Renal pelvis (tissue), 1 donor: ENCODE measurements at regions not wholly inside any gene's neighbourhood (a gene's known extent, or its start where the extent isn't known, plus 50 kb on each side); places are given as distances from the start of the nearest gene placed in this dataset.
"Not testable (repeated sequence)": the region's sequence is repeated elsewhere in the genome, so short reads cannot be mapped to it uniquely, and the experiment has no call there.

Experiments used
- DNase-seq: peaks from one replicate; pipeline ENCODE4 v3.0.0-alpha.2; 2013

- no peak for DNase-seq
Measured at GRCh38 chr3:24687671-24688070, 193.0 kb upstream of the THRB start.

GRCh38 chr3:24688446-24689148 lies 193.9 kb upstream of the THRB start:
- no peak for DNase-seq

- no peak for DNase-seq
Measured at GRCh38 chr3:24689353-24689752, 194.7 kb upstream of the THRB start.

GRCh38 chr3:24690777-24691176 lies 196.1 kb upstream of the THRB start:
- DNase-seq, result no peak

DNA sequence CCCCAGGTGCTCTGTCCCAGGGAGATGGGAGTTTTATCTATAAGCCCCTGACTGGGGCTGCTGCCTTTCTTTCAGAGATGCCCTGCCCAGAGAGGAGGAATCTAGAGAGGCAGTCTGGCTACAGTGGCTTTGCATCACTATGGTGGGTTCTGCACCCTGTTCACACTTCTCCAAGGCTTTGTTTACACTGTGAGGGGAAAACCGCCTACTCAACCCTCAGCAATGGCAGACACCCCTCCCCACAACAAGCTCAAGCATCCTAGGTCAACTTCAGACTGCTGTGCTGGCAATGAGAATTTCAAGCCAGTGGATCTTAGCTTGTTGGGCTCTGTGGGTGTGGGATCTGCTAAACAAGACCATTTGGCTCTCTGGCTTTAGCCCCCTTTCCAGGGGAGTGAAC lies 204.4 kb upstream of the THRB start:
- DNase-seq, result not testable (repeated sequence)

GRCh38 chr3:24704496-24704895 lies 209.8 kb upstream of the THRB start:
- no peak for DNase-seq

- no peak for DNase-seq
Measured at GRCh38 chr3:24707936-24708335, 213.3 kb upstream of the THRB start.

- DNase-seq, result no peak
Measured at GRCh38 chr3:24709956-24710355, 215.3 kb upstream of the THRB start.

DNA sequence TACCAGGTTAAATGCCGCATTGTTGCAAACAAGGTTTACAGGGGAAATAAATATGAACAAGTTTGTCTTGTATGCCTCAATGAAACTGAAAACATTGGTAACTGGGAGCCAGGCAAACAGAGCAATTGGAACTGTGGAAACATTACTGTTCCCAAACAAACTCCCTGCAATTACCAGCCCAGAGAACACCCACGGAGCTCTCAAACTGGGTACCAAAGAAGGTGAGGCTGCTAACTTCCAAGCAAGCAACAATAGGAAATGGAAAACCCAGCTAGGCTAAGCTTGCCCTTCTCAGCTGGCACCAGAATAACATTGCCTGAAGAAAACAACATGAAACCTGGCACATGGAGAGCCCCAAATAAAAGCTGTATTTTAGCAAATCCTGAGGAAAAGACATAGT lies 218.9 kb upstream of the THRB start:
- DNase-seq, result no peak

DNA sequence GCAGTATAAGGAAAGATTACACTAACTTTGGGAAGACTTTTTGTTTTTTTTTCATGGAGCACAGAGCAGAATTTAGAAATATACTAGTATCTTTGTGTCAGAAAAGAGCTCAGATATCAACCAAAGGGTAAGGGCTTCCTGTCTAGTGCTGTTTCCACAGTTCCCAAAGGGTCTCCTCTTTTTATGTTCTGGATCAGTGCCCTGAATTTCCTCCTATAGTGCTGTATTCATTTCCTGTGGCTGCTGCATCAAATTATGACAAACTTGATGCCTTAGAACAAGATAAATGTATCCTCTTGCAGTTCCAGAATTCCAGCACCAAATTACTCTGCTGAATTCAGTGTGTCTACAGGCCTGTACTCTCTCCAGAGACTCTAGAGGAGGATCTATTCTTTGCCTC lies 219.8 kb upstream of the THRB start:
- no peak for DNase-seq

GRCh38 chr3:24715171-24715792 lies 220.6 kb upstream of the THRB start:
- DNase-seq, result no peak

- no peak for DNase-seq
Measured at GRCh38 chr3:24722087-24722486, 227.4 kb upstream of the THRB start.

GRCh38 chr3:24725514-24726255 lies 231.0 kb upstream of the THRB start:
- DNase-seq, result no peak

DNA sequence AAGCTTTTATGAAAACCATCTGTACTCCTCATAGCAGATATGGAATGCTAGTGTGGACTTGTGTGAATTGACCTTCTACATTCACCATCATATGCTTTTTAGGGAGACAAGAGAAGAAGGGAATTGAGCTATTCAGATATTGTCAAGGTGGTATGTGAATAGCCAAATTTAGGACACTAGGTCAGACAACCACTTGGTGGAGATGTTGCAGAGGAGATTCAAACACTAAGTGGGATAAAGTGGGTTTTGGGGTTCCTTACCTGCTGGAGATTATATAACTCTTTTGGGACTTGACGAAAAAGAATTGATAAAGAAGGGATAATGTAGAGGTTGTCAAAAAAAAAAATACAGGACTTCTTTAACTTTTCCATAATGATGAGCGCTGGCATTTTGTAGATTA lies 231.8 kb upstream of the THRB start:
- DNase-seq, result no peak

GRCh38 chr3:24730173-24730572 lies 235.5 kb upstream of the THRB start:
- DNase-seq, result no peak

- no peak for DNase-seq
Measured at GRCh38 chr3:24734019-24734418, 239.4 kb upstream of the THRB start.

DNA sequence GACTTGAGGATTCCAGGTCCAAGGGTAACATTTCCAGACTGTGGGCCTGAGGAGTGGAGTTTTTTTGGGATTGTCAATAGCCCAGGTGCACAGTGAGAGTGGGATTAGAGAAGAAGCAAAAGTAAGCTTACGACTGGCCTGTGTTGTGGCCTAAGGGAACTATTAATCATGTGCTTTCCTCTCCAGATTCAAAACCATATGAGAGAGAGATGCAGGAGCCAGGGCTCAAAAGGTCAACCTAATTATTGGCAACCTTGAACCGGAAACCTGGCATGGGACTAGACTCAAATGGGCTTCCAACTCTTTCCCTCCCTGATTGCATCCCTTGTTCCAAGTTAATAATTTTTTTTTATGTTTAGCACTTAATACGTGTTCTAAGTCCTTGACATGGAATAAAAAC lies 242.1 kb upstream of the THRB start:
- DNase-seq, result no peak

- DNase-seq, result no peak
Measured at GRCh38 chr3:24740326-24740725, 245.7 kb upstream of the THRB start.

GRCh38 chr3:24741506-24741905 lies 246.9 kb upstream of the THRB start:
- no peak for DNase-seq

- no peak for DNase-seq
Measured at GRCh38 chr3:24748520-24748919, 253.9 kb upstream of the THRB start.

DNA sequence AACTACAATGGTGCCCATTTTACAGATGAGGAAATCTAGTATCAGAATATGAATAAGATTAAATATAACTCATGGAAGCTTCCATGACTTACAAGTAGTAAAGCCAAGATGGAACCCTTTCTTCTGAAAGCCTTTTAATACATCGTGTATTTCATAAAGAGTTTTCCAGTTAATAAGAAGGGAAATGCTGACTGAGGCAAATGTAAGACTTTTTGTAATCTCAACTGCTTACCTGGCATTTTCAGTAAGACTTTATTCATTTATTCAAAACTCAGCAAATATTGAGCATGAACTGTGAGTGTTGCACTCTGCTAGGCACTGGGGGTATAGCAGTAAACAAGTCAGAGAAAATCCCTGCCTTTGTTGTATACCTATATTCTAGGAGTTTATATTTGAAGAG lies 256.4 kb upstream of the THRB start:
- no peak for DNase-seq

DNA sequence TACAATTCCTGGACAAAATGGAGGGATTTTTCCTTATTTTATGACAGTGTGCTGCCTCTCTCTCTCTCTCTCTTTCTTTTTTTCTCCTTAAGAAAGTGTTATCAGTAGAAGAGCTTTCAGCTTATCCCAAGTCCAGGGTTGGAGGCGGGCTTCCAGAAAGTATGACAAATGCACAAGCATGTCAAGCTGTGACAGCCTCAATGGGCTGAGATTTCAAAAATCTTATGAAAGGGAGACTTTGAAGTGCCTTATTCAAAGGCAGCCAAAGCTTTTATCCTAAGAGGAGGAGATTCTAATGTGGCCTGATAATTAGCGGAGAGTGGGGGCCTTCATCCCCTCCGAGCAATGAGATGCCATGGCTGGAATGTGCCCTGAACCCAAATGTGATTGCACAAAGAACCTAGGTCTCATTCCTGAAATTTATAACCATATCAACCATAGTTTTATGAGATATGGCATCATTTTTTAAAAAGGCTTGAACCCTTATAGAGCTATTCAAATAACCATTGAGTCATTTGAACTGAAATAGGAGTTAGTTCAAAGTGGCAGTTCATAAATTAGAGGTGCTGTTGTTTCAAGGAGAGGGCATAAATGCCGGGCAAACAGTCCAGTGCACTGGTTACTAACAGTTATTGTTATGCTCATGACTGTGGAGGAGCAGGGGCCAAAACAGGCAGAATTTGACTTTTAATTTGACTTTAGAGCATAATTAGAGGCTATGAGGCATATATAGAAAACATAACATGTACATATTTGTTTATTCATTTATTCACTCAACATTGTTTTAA lies 261.6 kb upstream of the THRB start:
- no peak for DNase-seq

- no peak for DNase-seq
Measured at GRCh38 chr3:24763393-24763792, 268.7 kb upstream of the THRB start.
